ENCODE measurements at regions not wholly inside any gene's neighbourhood (a gene's known extent, or its start where the extent isn't known, plus 50 kb on each side); places are given as distances from the start of the nearest gene placed in this dataset.
"Not testable (repeated sequence)": the region's sequence is repeated elsewhere in the genome, so short reads cannot be mapped to it uniquely, and the experiment has no call there.

DNA sequence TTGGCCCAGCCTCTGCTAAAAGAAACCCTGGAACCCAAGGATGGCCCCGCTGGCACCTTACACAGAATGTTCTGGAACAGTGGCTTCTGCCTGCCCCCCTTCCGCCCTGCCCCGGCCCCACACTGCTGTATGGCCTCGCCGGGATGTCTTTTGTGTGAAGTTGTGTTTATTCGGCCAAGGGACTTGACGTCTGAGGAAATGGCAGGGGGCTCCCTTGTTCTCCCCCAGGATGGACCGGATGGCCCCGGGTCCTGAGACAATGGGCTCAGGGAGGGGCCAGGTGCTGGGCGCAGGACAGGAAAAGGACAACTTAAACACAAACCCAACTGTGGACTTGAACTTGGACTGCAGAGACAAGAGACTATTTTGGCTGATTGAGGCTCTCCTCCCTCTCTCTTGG is 81.6 kb upstream of the GSE1 start:
- Histone ChIP-seq H4K20me1 (ENCODE audit: insufficient read depth, low read length) (no peaks in the 10 kb centered on the region), H3K9me3 (ENCODE audit: insufficient read depth, low read length, severe bottlenecking) (no peaks in the 10 kb centered on the region), H3K9ac (ENCODE audit: low read depth, low read length) (no peak overlapping the region), H3K79me2 (ENCODE audit: insufficient read depth, low read length) (no peaks in the 10 kb centered on the region), H3K27me3 (ENCODE audit: insufficient read depth, low read length, poor library complexity) (no peaks in the 10 kb centered on the region), H2AFZ (ENCODE audit: low read depth, low read length) (no peak overlapping the region), H3K4me1 (ENCODE audit: insufficient read depth, low read length) (no peaks in the 10 kb centered on the region), H3K4me2 (ENCODE audit: insufficient read depth, low read length) (no peak overlapping the region), H3K27ac (ENCODE audit: low read length) (no peak overlapping the region), H3K4me3 (ENCODE audit: low read depth in 1 of 2, low read length in 2 of 2) (no peak overlapping the region), H3K36me3 (ENCODE audit: insufficient read depth, low read length) (no peaks in the 10 kb centered on the region)
- TF ChIP-seq, protein P1, sequence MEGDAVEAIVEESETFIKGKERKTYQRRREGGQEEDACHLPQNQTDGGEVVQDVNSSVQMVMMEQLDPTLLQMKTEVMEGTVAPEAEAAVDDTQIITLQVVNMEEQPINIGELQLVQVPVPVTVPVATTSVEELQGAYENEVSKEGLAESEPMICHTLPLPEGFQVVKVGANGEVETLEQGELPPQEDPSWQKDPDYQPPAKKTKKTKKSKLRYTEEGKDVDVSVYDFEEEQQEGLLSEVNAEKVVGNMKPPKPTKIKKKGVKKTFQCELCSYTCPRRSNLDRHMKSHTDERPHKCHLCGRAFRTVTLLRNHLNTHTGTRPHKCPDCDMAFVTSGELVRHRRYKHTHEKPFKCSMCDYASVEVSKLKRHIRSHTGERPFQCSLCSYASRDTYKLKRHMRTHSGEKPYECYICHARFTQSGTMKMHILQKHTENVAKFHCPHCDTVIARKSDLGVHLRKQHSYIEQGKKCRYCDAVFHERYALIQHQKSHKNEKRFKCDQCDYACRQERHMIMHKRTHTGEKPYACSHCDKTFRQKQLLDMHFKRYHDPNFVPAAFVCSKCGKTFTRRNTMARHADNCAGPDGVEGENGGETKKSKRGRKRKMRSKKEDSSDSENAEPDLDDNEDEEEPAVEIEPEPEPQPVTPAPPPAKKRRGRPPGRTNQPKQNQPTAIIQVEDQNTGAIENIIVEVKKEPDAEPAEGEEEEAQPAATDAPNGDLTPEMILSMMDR (IDR thresholded peaks at IDR 0.05; ENCODE audit: borderline replicate concordance, extremely low read depth, low read length, poor library complexity, severe bottlenecking): no peak
- TF ChIP-seq EZH2 (IDR thresholded peaks at IDR 0.05; ENCODE audit: borderline replicate concordance, low read depth, low read length, severe bottlenecking): no peak
- ATAC-seq (ENCODE audit: insufficient read depth, low read depth): no peak
- no peak for DNase-seq

DNA sequence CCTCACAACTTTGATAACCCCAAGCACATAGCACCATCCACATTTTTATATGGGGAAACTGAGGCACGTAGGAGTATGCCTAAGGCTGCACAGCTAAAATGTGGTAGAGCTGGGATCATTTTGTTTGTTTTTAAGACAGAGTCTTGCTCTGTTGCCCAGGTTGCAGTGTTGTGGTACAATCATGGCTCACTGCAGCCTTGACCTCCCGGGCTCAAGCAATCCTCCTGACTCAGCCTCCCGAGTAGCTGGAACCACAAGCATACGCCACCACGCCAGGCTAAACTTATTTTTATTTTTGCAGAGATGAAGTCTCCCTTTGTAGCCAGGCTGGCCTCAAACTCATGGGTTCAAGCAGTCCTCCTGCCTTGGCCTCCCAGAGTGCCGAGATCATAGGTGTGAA is 81.0 kb upstream of the GSE1 start:
- no peak overlapping the region for H3K4me2 ChIP-seq (ENCODE audit: insufficient read depth, low read length)
- no peak overlapping the region for H3K4me3 ChIP-seq (ENCODE audit: low read depth in 1 of 2, low read length in 2 of 2)
- ATAC-seq (ENCODE audit: insufficient read depth, low read depth): no peak
- H3K79me2 ChIP-seq (ENCODE audit: insufficient read depth, low read length): no peaks in the 10 kb centered on the region
- no peak overlapping the region for H3K27ac ChIP-seq (ENCODE audit: low read length)
- no peak overlapping the region for H2AFZ ChIP-seq (ENCODE audit: low read depth, low read length)
- no peak for DNase-seq
- H4K20me1 ChIP-seq (ENCODE audit: insufficient read depth, low read length): no peaks in the 10 kb centered on the region
- H3K27me3 ChIP-seq (ENCODE audit: insufficient read depth, low read length, poor library complexity): no peaks in the 10 kb centered on the region
- no peaks in the 10 kb centered on the region for H3K4me1 ChIP-seq (ENCODE audit: insufficient read depth, low read length)
- H3K9ac ChIP-seq (ENCODE audit: low read depth, low read length): no peak overlapping the region
- TF ChIP-seq, protein P1 (IDR thresholded peaks at IDR 0.05; ENCODE audit: borderline replicate concordance, extremely low read depth, low read length, poor library complexity, severe bottlenecking): no peak
- TF ChIP-seq EZH2 (IDR thresholded peaks at IDR 0.05; ENCODE audit: borderline replicate concordance, low read depth, low read length, severe bottlenecking): no peak
- H3K9me3 ChIP-seq (ENCODE audit: insufficient read depth, low read length, severe bottlenecking): no peaks in the 10 kb centered on the region
- no peaks in the 10 kb centered on the region for H3K36me3 ChIP-seq (ENCODE audit: insufficient read depth, low read length)

DNA sequence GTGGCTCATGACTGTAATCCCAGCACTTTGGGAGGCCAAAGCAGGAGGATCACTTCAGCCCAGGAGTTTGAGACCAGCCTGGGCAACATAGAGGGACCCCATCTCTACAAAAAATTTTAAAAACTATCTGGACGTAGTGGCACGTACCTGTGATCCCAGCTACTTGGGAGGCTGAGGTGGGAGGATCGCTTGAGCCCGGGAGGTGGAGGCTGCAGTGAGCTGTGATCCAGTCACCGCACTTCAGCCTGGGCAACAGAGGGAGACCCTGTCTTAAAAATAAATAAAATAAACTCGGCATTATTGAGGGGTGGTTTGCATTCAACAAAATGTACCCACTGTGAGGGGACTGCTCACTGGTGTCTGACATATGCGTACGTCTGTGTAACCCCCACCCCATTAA is 79.5 kb upstream of the GSE1 start:
- H3K27me3 ChIP-seq (ENCODE audit: insufficient read depth, low read length, poor library complexity); H3K36me3 ChIP-seq (ENCODE audit: insufficient read depth, low read length); H3K9me3 ChIP-seq (ENCODE audit: insufficient read depth, low read length, severe bottlenecking); H3K27ac ChIP-seq (ENCODE audit: low read length); H4K20me1 ChIP-seq (ENCODE audit: insufficient read depth, low read length); H3K4me3 ChIP-seq (ENCODE audit: low read depth in 1 of 2, low read length in 2 of 2); H2AFZ ChIP-seq (ENCODE audit: low read depth, low read length); DNase-seq; H3K9ac ChIP-seq (ENCODE audit: low read depth, low read length); ATAC-seq (ENCODE audit: insufficient read depth, low read depth); H3K79me2 ChIP-seq (ENCODE audit: insufficient read depth, low read length); H3K4me2 ChIP-seq (ENCODE audit: insufficient read depth, low read length); H3K4me1 ChIP-seq (ENCODE audit: insufficient read depth, low read length): not testable (repeated sequence)

DNA sequence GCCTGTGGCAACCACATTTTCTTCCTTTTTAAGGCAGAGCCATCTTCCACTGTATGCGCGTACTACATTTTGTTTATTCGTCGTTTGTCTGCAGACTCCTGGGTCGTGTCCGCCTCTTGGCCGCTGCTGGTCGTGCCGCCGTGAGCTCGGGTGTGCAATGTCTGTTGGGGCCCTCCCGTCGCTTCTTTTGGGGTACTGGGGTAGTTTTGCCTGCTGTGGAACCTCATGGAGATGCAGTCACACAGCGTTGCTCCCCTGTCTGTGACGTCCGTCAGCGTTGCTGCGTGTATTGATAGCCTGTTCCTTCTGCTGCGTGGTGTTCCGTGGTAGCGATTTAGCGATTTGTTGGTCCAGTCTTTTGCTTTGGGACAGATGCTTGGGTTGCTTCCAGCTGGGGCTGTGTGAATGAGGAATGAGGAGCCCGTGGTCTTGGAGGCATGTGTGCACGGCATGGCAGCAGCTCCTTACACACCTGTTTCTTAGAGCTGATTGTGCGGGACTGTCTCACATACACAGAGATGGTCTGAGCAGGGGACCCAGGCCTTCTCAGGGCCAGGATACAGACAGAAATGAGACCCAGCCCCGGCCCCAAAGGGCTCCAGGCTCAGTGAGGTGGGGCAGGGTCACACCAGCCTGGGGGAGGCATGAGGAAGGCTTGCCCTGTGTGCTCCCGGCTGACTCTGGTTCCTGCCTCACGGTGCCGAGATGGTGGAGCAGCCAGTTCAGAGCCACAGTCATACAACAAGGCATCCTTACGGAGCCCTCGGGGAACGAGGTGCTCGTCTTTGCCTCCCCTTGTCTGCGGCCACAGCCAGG is 78.4 kb upstream of the GSE1 start:
- Histone ChIP-seq H3K4me3 (ENCODE audit: low read depth in 1 of 2, low read length in 2 of 2) (no peak overlapping the region), H3K4me1 (ENCODE audit: insufficient read depth, low read length) (no peaks in the 10 kb centered on the region), H3K27me3 (ENCODE audit: insufficient read depth, low read length, poor library complexity) (no peaks in the 10 kb centered on the region), H3K79me2 (ENCODE audit: insufficient read depth, low read length) (no peaks in the 10 kb centered on the region), H3K27ac (ENCODE audit: low read length) (no peak overlapping the region), H3K9me3 (ENCODE audit: insufficient read depth, low read length, severe bottlenecking) (peaks cover 10% of the 10 kb centered on the region), H3K9ac (ENCODE audit: low read depth, low read length) (no peak overlapping the region), H3K36me3 (ENCODE audit: insufficient read depth, low read length) (peaks cover 8% of the 10 kb centered on the region; the same call in 1 of the 2 replicates), H3K4me2 (ENCODE audit: insufficient read depth, low read length) (no peak overlapping the region), H2AFZ (ENCODE audit: low read depth, low read length) (no peak overlapping the region), H4K20me1 (ENCODE audit: insufficient read depth, low read length) (no peaks in the 10 kb centered on the region)
- TF ChIP-seq, protein P1 (IDR thresholded peaks at IDR 0.05; ENCODE audit: borderline replicate concordance, extremely low read depth, low read length, poor library complexity, severe bottlenecking): no peak
- TF ChIP-seq EZH2 (IDR thresholded peaks at IDR 0.05; ENCODE audit: borderline replicate concordance, low read depth, low read length, severe bottlenecking): no peak
- no peak for ATAC-seq (ENCODE audit: insufficient read depth, low read depth)
- DNase-seq: no peak
